ENCODE measurements at regions not wholly inside any gene's neighbourhood (a gene's known extent, or its start where the extent isn't known, plus 50 kb on each side); places are given as distances from the start of the nearest gene placed in this dataset.
"Not testable (repeated sequence)": the region's sequence is repeated elsewhere in the genome, so short reads cannot be mapped to it uniquely, and the experiment has no call there.

DNA sequence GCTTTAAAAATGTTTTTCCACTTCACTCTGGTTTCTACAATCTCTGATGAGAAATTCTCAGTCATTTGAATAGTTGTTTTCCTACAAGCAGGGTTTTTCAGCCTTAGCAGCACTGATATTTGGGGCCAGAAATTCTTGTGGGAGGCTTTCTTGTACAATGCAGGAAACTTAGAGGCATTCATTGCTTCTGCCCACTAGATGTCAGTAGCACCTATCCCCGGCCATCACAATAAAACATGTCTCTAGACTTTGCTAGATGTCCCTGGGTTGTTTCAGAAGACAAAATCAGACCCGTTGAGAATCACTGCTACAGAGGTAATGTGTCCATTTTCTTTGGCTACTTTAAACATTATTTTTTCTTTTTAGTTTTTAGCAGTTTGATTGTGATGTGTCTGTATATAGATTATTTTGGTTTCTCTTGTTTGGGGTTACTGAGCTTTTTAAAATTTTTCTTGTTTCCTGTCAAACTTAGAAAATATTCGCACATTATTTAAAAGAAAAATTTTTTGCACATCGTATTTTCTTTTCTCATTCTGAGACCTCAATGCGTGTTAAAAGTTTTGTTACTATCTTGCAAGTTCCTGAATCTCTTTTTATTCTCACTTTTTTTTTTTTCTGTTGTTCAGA, 60.8 kb upstream of the CCDC179 start:
- Mint-ChIP-seq H3K27ac (no peak overlapping the region), H3K36me3 (no peaks in the 10 kb centered on the region), H3K9me3 (no peaks in the 10 kb centered on the region), H3K27me3 (no peaks in the 10 kb centered on the region), H3K4me3 (no peak overlapping the region), H3K4me1 (peaks cover 14% of the 10 kb centered on the region)
- peak; percentile 71 for ATAC-seq

GRCh38 chr11:22922672-22923071, 62.4 kb upstream of the CCDC179 start:
- Mint-ChIP-seq H3K36me3 (no peaks in the 10 kb centered on the region), H3K9me3 (no peaks in the 10 kb centered on the region), H3K4me1 (peaks cover 14% of the 10 kb centered on the region), H3K4me3 (no peak overlapping the region), H3K27ac (no peak overlapping the region), H3K27me3 (no peaks in the 10 kb centered on the region)
- no peak for ATAC-seq

- Mint-ChIP-seq H3K9me3 (no peaks in the 10 kb centered on the region), H3K4me1 (peaks cover 14% of the 10 kb centered on the region), H3K36me3 (no peaks in the 10 kb centered on the region), H3K27me3 (no peaks in the 10 kb centered on the region), H3K27ac (no peak overlapping the region), H3K4me3 (no peak overlapping the region)
- ATAC-seq = no peak
Observed at GRCh38 chr11:22923561-22923960, 63.3 kb upstream of the CCDC179 start.

- no peak for ATAC-seq
- no peaks in the 10 kb centered on the region for H3K36me3 Mint-ChIP-seq
- H3K27me3 Mint-ChIP-seq = no peaks in the 10 kb centered on the region
- peaks cover 7% of the 10 kb centered on the region for H3K4me1 Mint-ChIP-seq
- H3K27ac Mint-ChIP-seq = no peak overlapping the region
- no peaks in the 10 kb centered on the region for H3K9me3 Mint-ChIP-seq
- no peak overlapping the region for H3K4me3 Mint-ChIP-seq
Observed at GRCh38 chr11:22926341-22926740, 66.1 kb upstream of the CCDC179 start.

DNA sequence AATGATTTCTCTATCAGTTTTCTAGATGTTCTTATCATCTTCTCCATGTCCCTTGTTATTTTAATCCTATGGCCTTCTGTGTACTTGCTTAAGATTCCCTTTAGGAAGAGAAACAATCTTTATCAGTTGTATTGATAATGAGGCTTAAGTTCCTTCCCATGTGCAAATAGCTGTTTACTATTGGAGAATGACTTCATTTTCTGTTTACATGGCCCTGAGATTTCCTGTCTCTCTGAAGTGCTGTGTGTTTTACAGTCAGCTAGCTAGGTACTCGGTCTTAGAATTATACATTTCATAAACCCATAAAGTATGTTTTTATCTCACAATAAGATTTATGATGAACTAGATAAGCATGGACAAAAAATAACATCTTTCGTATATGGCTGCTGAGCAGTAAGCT, 67.5 kb upstream of the CCDC179 start:
- no peak overlapping the region for H3K4me3 Mint-ChIP-seq
- no peaks in the 10 kb centered on the region for H3K36me3 Mint-ChIP-seq
- no peaks in the 10 kb centered on the region for H3K27me3 Mint-ChIP-seq
- ATAC-seq = no peak
- no peak overlapping the region for H3K27ac Mint-ChIP-seq
- H3K9me3 Mint-ChIP-seq = no peaks in the 10 kb centered on the region
- peaks cover 7% of the 10 kb centered on the region for H3K4me1 Mint-ChIP-seq

DNA sequence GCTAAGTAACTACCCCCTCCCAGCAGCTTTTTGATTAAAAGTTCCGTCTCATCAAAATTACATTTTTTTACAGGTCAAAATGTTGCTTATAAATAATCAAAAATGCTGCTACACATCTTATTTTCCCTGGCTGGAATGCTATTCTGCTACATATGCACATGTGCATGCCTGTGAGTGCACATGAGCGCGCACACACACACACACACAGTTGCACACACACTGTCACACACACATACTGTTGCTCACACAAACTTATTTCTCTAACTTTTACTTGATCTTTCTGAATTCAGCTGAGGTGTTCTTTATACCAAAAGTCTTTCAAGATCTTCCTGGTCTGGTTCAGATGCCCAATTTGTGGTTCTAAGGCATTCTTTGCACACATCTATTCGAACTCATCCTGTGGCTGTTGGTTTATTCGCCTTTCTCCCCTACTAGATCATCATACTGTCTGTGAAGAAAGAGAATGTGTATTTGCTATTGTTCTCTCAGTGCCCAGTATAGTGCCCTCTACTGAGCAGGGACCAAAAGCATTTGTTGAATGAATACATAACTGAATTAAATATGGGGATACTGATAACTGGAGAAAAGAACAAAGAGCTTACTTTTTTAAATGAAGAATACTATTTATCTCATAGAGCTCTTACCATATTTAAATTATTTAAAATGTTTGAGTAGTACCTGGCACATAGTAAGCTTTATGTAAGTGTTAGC, 68.1 kb upstream of the CCDC179 start:
- Mint-ChIP-seq H3K27me3 (no peaks in the 10 kb centered on the region), H3K27ac (no peak overlapping the region), H3K36me3 (no peaks in the 10 kb centered on the region), H3K9me3 (no peaks in the 10 kb centered on the region), H3K4me3 (no peak overlapping the region), H3K4me1 (peaks cover 7% of the 10 kb centered on the region)
- ATAC-seq = no peak

DNA sequence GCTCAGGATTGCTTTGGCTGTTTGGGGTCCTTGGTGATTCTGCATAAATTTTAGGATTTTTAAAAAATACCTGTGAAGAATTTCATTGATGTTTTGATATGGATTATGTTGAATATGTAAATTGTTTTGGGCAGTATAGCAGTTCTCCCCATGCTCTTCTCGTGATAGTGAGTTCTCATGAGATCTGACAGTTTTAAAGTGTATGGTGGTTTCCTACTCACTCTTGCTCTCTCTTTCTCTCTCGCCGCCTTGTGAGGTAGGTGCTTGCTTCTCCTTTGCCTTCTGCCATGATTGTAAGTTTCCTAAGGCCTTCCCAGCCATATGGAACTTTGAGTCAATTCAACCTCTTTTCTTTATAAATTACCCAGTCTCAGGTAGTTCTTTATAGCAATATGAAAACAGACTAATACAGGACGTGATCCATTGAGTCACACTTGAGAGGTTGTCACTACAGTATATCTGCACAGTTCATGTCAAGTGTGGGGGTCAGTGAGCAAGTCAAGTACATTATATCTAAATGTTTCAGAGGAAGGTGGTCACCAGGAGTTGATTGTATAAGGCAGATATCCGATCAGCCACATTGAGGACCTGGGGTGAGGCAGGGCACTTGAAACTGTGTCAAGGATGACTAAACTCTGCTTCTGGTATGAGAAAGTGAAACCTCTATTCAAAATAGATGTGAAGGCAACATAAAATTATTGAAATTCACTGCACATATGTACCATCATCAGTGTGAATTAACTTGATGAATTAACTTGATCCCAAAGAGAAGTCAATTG, 70.7 kb upstream of the CCDC179 start:
- H3K27ac Mint-ChIP-seq = peak overlapping the region; percentile 9
- H3K36me3 Mint-ChIP-seq = no peaks in the 10 kb centered on the region
- H3K27me3 Mint-ChIP-seq = no peaks in the 10 kb centered on the region
- H3K9me3 Mint-ChIP-seq = no peaks in the 10 kb centered on the region
- no peak overlapping the region for H3K4me3 Mint-ChIP-seq
- ATAC-seq = peak; percentile 75
- H3K4me1 Mint-ChIP-seq = peaks cover 7% of the 10 kb centered on the region

- H3K4me3 Mint-ChIP-seq = no peak overlapping the region
- H3K27me3 Mint-ChIP-seq = no peaks in the 10 kb centered on the region
- no peaks in the 10 kb centered on the region for H3K4me1 Mint-ChIP-seq
- ATAC-seq = no peak
- no peak overlapping the region for H3K27ac Mint-ChIP-seq
- no peaks in the 10 kb centered on the region for H3K36me3 Mint-ChIP-seq
- peaks cover 3% of the 10 kb centered on the region for H3K9me3 Mint-ChIP-seq
Observed at GRCh38 chr11:22938691-22939090, 78.4 kb upstream of the CCDC179 start.

GRCh38 chr11:22941544-22941943, 81.3 kb upstream of the CCDC179 start:
- H3K4me3 Mint-ChIP-seq, H3K4me1 Mint-ChIP-seq, ATAC-seq, H3K9me3 Mint-ChIP-seq, H3K36me3 Mint-ChIP-seq, H3K27ac Mint-ChIP-seq, H3K27me3 Mint-ChIP-seq: not testable (repeated sequence)

GRCh38 chr11:22957786-22958185, 97.5 kb upstream of the CCDC179 start:
- no peak overlapping the region for H3K27ac Mint-ChIP-seq
- H3K4me1 Mint-ChIP-seq = no peaks in the 10 kb centered on the region
- H3K4me3 Mint-ChIP-seq = no peak overlapping the region
- H3K27me3 Mint-ChIP-seq = no peaks in the 10 kb centered on the region
- ATAC-seq = no peak
- no peaks in the 10 kb centered on the region for H3K36me3 Mint-ChIP-seq
- peaks cover 4% of the 10 kb centered on the region for H3K9me3 Mint-ChIP-seq

DNA sequence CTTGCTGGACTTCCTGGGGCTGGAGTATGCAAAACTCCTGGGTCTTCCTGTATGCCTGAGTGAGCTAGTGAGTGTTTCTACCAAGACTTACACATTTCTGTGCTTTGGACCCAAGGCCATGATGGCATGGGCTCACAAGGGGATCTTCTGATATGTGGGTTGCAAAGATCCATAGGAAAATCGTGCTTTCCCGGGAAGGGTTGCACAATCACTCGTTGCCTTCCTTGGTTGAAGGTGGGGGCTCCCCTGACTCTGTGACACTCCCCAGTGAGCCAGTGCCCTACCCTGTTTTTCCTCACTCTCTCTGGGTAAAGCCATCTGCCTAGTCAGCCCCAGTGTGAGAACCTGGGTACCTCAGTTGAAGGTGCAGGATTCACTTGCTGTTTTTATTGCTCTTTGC, 114.0 kb upstream of the CCDC179 start:
- H3K27ac Mint-ChIP-seq = no peak overlapping the region
- peaks cover 4% of the 10 kb centered on the region for H3K36me3 Mint-ChIP-seq
- no peaks in the 10 kb centered on the region for H3K4me1 Mint-ChIP-seq
- peaks cover 9% of the 10 kb centered on the region for H3K9me3 Mint-ChIP-seq
- H3K4me3 Mint-ChIP-seq = no peak overlapping the region
- no peak for ATAC-seq
- H3K27me3 Mint-ChIP-seq = peaks cover 13% of the 10 kb centered on the region

GRCh38 chr11:22976146-22976545, 115.9 kb upstream of the CCDC179 start:
- Mint-ChIP-seq H3K4me1 (no peaks in the 10 kb centered on the region), H3K9me3 (peaks cover 7% of the 10 kb centered on the region), H3K27ac (no peak overlapping the region), H3K4me3 (no peak overlapping the region), H3K27me3 (peaks cover 13% of the 10 kb centered on the region), H3K36me3 (peaks cover 4% of the 10 kb centered on the region)
- ATAC-seq = no peak

DNA sequence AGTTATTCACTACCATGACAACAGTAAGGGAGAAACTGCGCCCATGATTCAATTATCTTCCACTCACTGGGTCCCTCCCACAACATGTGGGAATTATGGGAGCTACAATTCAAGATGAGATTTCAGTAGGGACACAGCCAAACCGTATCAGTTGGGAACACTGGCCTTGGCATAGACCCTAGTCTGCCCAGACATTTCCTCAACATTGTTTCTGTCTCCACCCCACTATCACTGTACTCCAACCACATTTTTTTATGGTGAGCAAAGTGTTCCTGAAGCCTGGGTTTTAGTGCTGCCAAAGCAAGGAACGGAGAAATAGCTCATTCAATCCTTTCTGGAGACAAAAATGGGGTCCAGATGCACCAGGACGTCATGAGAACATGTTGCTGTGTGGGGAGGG, 122.6 kb upstream of the CCDC179 start:
- no peaks in the 10 kb centered on the region for H3K36me3 Mint-ChIP-seq
- H3K9me3 Mint-ChIP-seq = peaks cover 6% of the 10 kb centered on the region
- ATAC-seq = no peak
- H3K27me3 Mint-ChIP-seq = no peaks in the 10 kb centered on the region
- no peak overlapping the region for H3K27ac Mint-ChIP-seq
- no peak overlapping the region for H3K4me3 Mint-ChIP-seq
- no peaks in the 10 kb centered on the region for H3K4me1 Mint-ChIP-seq

DNA sequence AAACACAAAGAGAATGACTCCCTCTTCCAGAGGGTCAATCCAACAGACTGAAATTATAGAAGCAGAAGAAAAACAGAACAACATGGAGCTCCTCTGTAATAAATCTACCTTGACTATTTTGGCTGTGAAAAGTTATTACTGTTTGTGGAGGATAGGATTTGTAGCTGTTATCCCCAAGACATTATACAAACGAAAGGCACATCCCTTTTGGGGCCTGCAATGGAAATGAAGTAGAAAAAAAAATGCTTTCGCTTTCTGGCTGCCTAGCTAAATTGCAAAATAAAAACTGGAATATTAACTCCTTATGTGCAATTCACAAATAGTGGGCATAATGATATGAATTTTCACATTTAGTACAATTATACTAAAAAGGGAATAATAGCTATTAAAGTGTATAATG, 123.8 kb upstream of the CCDC179 start:
- no peak for ATAC-seq
- Mint-ChIP-seq H3K4me3 (no peak overlapping the region), H3K27ac (no peak overlapping the region), H3K27me3 (no peaks in the 10 kb centered on the region), H3K36me3 (no peaks in the 10 kb centered on the region), H3K4me1 (no peaks in the 10 kb centered on the region), H3K9me3 (peaks cover 12% of the 10 kb centered on the region)

DNA sequence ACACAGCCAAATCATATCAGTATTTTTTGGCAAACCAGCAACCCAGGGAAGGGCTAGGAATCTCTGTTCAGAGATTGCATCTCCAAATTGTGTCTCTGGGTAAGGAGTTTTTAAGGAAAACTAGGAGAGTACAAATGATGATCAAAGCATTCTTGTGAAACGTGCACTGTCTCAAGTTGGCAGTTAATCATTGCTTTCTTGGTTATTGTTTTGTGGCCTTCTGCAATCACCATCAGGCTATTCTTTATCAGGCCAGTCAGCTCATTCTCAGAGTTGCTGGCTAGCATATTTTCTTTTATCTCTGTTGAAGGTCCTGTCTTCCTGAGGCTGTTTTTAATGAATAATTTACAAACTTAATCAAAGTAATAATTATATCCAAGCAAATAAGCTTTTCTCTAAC, 129.1 kb upstream of the CCDC179 start:
- Mint-ChIP-seq H3K27me3 (no peaks in the 10 kb centered on the region), H3K27ac (no peak overlapping the region), H3K36me3 (peaks cover 4% of the 10 kb centered on the region), H3K9me3 (peaks cover 20% of the 10 kb centered on the region), H3K4me3 (no peak overlapping the region), H3K4me1 (no peaks in the 10 kb centered on the region)
- no peak for ATAC-seq

DNA sequence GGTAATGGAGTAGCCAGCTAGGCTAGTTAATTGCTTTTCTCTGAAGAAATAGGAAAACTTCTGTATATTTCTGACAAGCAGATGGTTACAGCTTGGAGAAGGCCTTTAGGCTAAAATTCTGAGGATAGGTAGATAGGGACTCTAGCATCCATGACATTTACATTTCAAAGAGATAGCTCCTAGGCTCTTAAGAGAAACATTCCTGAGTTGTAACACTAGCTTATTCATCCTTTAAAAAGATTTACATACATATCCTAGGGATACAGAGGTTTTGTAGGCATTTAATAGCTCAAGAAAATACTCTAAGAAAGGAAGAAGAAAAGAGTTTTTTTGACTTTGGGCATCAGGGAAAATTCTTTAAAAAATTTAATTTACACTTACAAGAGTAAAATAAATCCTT, 130.9 kb upstream of the CCDC179 start:
- H3K4me1 Mint-ChIP-seq = no peaks in the 10 kb centered on the region

More for the DNA sequence above, 130.9 kb upstream of the CCDC179 start:
- H3K36me3 Mint-ChIP-seq = peaks cover 4% of the 10 kb centered on the region
- H3K9me3 Mint-ChIP-seq = peaks cover 20% of the 10 kb centered on the region
- no peak overlapping the region for H3K4me3 Mint-ChIP-seq
- ATAC-seq = no peak
- H3K27ac Mint-ChIP-seq = no peak overlapping the region
- H3K27me3 Mint-ChIP-seq = no peaks in the 10 kb centered on the region
